ENCODE measurements at regions not wholly inside any gene's neighbourhood (a gene's known extent, or its start where the extent isn't known, plus 50 kb on each side); places are given as distances from the start of the nearest gene placed in this dataset.
A peak's percentile ranks its signal among the peaks of the same experiment; 100 is the strongest.
"Not testable (repeated sequence)": the region's sequence is repeated elsewhere in the genome, so short reads cannot be mapped to it uniquely, and the experiment has no call there.

GRCh38 chr1:196366-196765 is 255.1 kb downstream of the OR4F29 start:
- DNase-seq (ENCODE audit: low read depth), result not testable (repeated sequence)

GRCh38 chr1:191296-192049 is 260.0 kb downstream of the OR4F29 start:
- DNase-seq (ENCODE audit: low read depth), result peak; percentile 31

More at GRCh38 chr1:196366-196765, 255.1 kb downstream of the OR4F29 start:
- not testable (repeated sequence) for H3K4me3 ChIP-seq (ENCODE audit: low read length)

GRCh38 chr1:190678-191077 is 260.8 kb downstream of the OR4F29 start:
- H3K4me3 ChIP-seq (ENCODE audit: low read length); DNase-seq (ENCODE audit: low read depth): not testable (repeated sequence)

More at GRCh38 chr1:191296-192049, 260.0 kb downstream of the OR4F29 start:
- not testable (repeated sequence) for H3K4me3 ChIP-seq (ENCODE audit: low read length)

GRCh38 chr1:189915-190314 is 261.6 kb downstream of the OR4F29 start:
- not testable (repeated sequence) for DNase-seq (ENCODE audit: low read depth)

GRCh38 chr1:189270-189669 is 262.2 kb downstream of the OR4F29 start:
- H3K4me3 ChIP-seq (ENCODE audit: low read length); DNase-seq (ENCODE audit: low read depth): not testable (repeated sequence)

More at GRCh38 chr1:189915-190314, 261.6 kb downstream of the OR4F29 start:
- not testable (repeated sequence) for H3K4me3 ChIP-seq (ENCODE audit: low read length)

GRCh38 chr1:187298-187697 is 264.2 kb downstream of the OR4F29 start:
- H3K4me3 ChIP-seq (ENCODE audit: low read length); DNase-seq (ENCODE audit: low read depth): not testable (repeated sequence)

GRCh38 chr1:186691-187131 is 264.8 kb downstream of the OR4F29 start:
- H3K4me3 ChIP-seq (ENCODE audit: low read length); DNase-seq (ENCODE audit: low read depth): not testable (repeated sequence)

- H3K4me3 ChIP-seq (ENCODE audit: low read length); DNase-seq (ENCODE audit: low read depth): not testable (repeated sequence)
Measured at GRCh38 chr1:186223-186622, 265.3 kb downstream of the OR4F29 start.

GRCh38 chr1:185526-185925 is 266.0 kb downstream of the OR4F29 start:
- DNase-seq (ENCODE audit: low read depth); H3K4me3 ChIP-seq (ENCODE audit: low read length): not testable (repeated sequence)

GRCh38 chr1:184336-184686 is 267.2 kb downstream of the OR4F29 start:
- H3K4me3 ChIP-seq (ENCODE audit: low read length); DNase-seq (ENCODE audit: low read depth): not testable (repeated sequence)

GRCh38 chr1:183620-184335 is 267.7 kb downstream of the OR4F29 start:
- H3K4me3 ChIP-seq (ENCODE audit: low read length); DNase-seq (ENCODE audit: low read depth): not testable (repeated sequence)

GRCh38 chr1:183081-183480 is 268.4 kb downstream of the OR4F29 start:
- not testable (repeated sequence) for H3K4me3 ChIP-seq (ENCODE audit: low read length); DNase-seq (ENCODE audit: low read depth)

- not testable (repeated sequence) for H3K4me3 ChIP-seq (ENCODE audit: low read length); DNase-seq (ENCODE audit: low read depth)
Measured at GRCh38 chr1:182631-183030, 268.8 kb downstream of the OR4F29 start.

- not testable (repeated sequence) for H3K4me3 ChIP-seq (ENCODE audit: low read length); DNase-seq (ENCODE audit: low read depth)
Measured at GRCh38 chr1:181247-182216, 269.9 kb downstream of the OR4F29 start.

- DNase-seq (ENCODE audit: low read depth); H3K4me3 ChIP-seq (ENCODE audit: low read length): not testable (repeated sequence)
Measured at GRCh38 chr1:180749-181205, 270.7 kb downstream of the OR4F29 start.

- not testable (repeated sequence) for H3K4me3 ChIP-seq (ENCODE audit: low read length); DNase-seq (ENCODE audit: low read depth)
Measured at GRCh38 chr1:138842-139241, 312.6 kb downstream of the OR4F29 start.

- not testable (repeated sequence) for H3K4me3 ChIP-seq (ENCODE audit: low read length); DNase-seq (ENCODE audit: low read depth)
Measured at GRCh38 chr1:137664-138063, 313.8 kb downstream of the OR4F29 start.

- not testable (repeated sequence) for DNase-seq (ENCODE audit: low read depth); H3K4me3 ChIP-seq (ENCODE audit: low read length)
Measured at GRCh38 chr1:136344-136932, 315.0 kb downstream of the OR4F29 start.

GRCh38 chr1:134936-135335 is 316.5 kb downstream of the OR4F29 start:
- DNase-seq (ENCODE audit: low read depth); H3K4me3 ChIP-seq (ENCODE audit: low read length): not testable (repeated sequence)
